Mesendoderm (in vitro differentiated cells): ENCODE measurements at regions not wholly inside any gene's neighbourhood (a gene's known extent, or its start where the extent isn't known, plus 50 kb on each side); places are given as distances from the start of the nearest gene placed in this dataset.
A peak's percentile ranks its signal among the peaks of the same experiment; 100 is the strongest.

Experiments
- DNase-seq: peaks from one replicate; pipeline ENCODE4 v3.0.0; 2013
- H2AK5ac ChIP-seq: 2 replicates; pipeline ENCODE4 v1.6.1; 2013; ENCODE audit warnings: low read length, inconsistent platforms
- H2BK120ac ChIP-seq: 2 replicates; pipeline ENCODE4 v1.6.1; 2013; ENCODE audit warnings: low read depth, mild to moderate bottlenecking, low read length, moderate library complexity, mixed read lengths
- H2BK15ac ChIP-seq: replicated peaks from 2 replicates; pipeline ENCODE4 v1.6.1; 2013; ENCODE audit warnings: low read depth, mild to moderate bottlenecking, moderate library complexity
- H2BK5ac ChIP-seq: 2 replicates; pipeline ENCODE4 v1.6.1; 2013; ENCODE audit warnings: low read length, inconsistent platforms
- H3K18ac ChIP-seq: 2 replicates; pipeline ENCODE4 v1.6.1; 2013; ENCODE audit warnings: mild to moderate bottlenecking, low read length, mixed read lengths
- H3K23ac ChIP-seq: one replicate; pipeline ENCODE4 v1.6.1; 2013; ENCODE audit warnings: low read length
- H3K27ac ChIP-seq: 2 replicates; pipeline ENCODE4 v1.5.1; 2013; ENCODE audit warnings: low read depth, mild to moderate bottlenecking, inconsistent platforms, low read length, moderate library complexity
- H3K27me3 ChIP-seq: 2 replicates; pipeline ENCODE4 v1.6.1; 2013; ENCODE audit warnings: low read length, control low read depth, mild to moderate bottlenecking, inconsistent platforms; ENCODE audit not compliant: insufficient read depth, poor library complexity
- H3K36me3 ChIP-seq: 2 replicates; pipeline ENCODE4 v1.6.1; 2013; ENCODE audit warnings: low read length, inconsistent platforms; ENCODE audit not compliant: control insufficient read depth, insufficient read depth
- H3K4ac ChIP-seq: one replicate; pipeline ENCODE4 v1.6.1; 2013; ENCODE audit warnings: low read depth, mild to moderate bottlenecking, low read length, moderate library complexity
- H3K4me1 ChIP-seq: 2 replicates; pipeline ENCODE4 v1.6.1; 2013; ENCODE audit warnings: low read depth, low read length, inconsistent platforms; ENCODE audit not compliant: control insufficient read depth
- H3K4me2 ChIP-seq: 2 replicates; pipeline ENCODE4 v1.6.1; 2013; ENCODE audit warnings: low read length
- H3K4me3 ChIP-seq: 2 replicates; pipeline ENCODE4 v1.5.1; 2013; ENCODE audit warnings: mild to moderate bottlenecking, low read length
- H3K56ac ChIP-seq: one replicate; pipeline ENCODE4 v1.6.1; 2013; ENCODE audit warnings: low read length
- H3K79me1 ChIP-seq: 2 replicates; pipeline ENCODE4 v1.6.1; 2013; ENCODE audit warnings: low read length, inconsistent platforms
- H3K79me2 ChIP-seq: 2 replicates; pipeline ENCODE4 v1.6.1; 2013; ENCODE audit warnings: mild to moderate bottlenecking, low read length; ENCODE audit not compliant: control insufficient read depth, insufficient read depth
- H3K9ac ChIP-seq: 2 replicates; pipeline ENCODE4 v1.6.1; 2013; ENCODE audit warnings: low read length, inconsistent platforms
- H4K5ac ChIP-seq: one replicate; pipeline ENCODE4 v1.6.1; 2013; ENCODE audit warnings: low read length
- H4K8ac ChIP-seq: one replicate; pipeline ENCODE4 v1.6.1; 2013; ENCODE audit warnings: low read depth, mild to moderate bottlenecking, control low read depth, low read length, moderate library complexity
- WGBS: extraction: QIAGEN DNeasy Blood & Tissue Kit; methylation state at CpG from one replicate; pipeline ENCODE4 v1.1.7; 2013; ENCODE audit warnings: low lambda C conversion rate, missing lambda C conversion rate; ENCODE audit not compliant: insufficient coverage; ENCODE audit errors: extremely low coverage; 5-methylcytosine and 5-hydroxymethylcytosine counted together

DNA sequence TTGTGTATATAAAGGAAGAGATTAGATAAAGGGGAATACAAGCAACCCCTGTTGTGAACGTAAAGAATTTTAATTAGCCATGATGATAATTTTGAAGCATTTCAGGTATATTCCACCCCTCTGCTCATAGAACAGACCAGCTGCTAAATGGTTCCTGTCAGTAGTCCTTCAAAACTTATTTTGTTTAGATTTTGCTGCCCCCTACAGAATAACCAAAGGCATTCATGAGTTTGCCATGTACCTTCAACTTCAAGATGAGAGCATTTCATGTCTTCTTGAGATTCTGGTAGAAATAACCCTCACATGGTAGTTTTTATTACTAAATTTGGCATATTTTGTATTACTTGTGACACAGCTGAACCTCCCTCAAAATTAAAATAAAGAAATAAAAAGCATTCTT lies 1586.7 kb downstream of the HACE1 start:
- no peaks in the 10 kb centered on the region for H3K79me1 ChIP-seq
- no peak overlapping the region for H3K27ac ChIP-seq
- no peak overlapping the region for H3K9ac ChIP-seq
- WGBS: no CpG with 5 or more reads among the region's 1 CpG
- H3K56ac ChIP-seq: no peak overlapping the region
- H3K18ac ChIP-seq: no peak overlapping the region
- H2BK15ac ChIP-seq: no peak overlapping the region
- H2BK5ac ChIP-seq: no peak overlapping the region
- no peaks in the 10 kb centered on the region for H3K79me2 ChIP-seq
- no peak overlapping the region for H4K5ac ChIP-seq
- DNase-seq: peak; percentile 74
- no peak overlapping the region for H3K4ac ChIP-seq
- no peak overlapping the region for H3K4me2 ChIP-seq
- no peak overlapping the region for H2BK120ac ChIP-seq
- H3K4me1 ChIP-seq: no peaks in the 10 kb centered on the region
- no peaks in the 10 kb centered on the region for H3K27me3 ChIP-seq
- no peak overlapping the region for H3K4me3 ChIP-seq
- H4K8ac ChIP-seq: no peak overlapping the region
- H3K36me3 ChIP-seq: no peaks in the 10 kb centered on the region
- H3K23ac ChIP-seq: no peak overlapping the region
- no peak overlapping the region for H2AK5ac ChIP-seq

DNA sequence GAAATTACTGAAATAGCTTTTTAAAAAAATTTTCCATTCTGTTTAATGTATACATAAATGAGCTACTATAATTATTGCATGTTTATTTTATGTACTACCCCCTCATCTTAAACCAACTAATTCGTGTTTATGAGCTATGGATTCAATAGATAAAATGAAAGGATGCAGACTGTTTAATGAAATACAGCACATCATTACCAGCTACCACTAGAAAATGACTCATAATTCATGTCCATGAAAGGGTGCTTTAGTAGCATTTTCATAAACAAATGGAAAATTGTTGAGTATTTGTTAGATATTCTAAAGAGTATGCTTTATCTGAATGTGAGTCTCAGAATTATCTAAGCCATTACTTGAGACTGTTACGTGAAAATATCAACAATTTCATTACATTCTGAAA lies 1590.1 kb downstream of the HACE1 start:
- Histone ChIP-seq H3K18ac (no peak overlapping the region), H3K56ac (no peak overlapping the region), H3K4ac (no peak overlapping the region), H3K79me2 (no peaks in the 10 kb centered on the region), H3K27ac (no peak overlapping the region), H2BK5ac (no peak overlapping the region), H3K4me2 (no peak overlapping the region), H2BK120ac (no peak overlapping the region), H3K9ac (no peak overlapping the region), H2AK5ac (no peak overlapping the region), H3K79me1 (no peaks in the 10 kb centered on the region), H2BK15ac (no peak overlapping the region), H4K8ac (no peak overlapping the region), H3K27me3 (no peaks in the 10 kb centered on the region), H3K23ac (no peak overlapping the region), H3K4me1 (no peaks in the 10 kb centered on the region), H3K4me3 (no peak overlapping the region), H4K5ac (no peak overlapping the region), H3K36me3 (no peaks in the 10 kb centered on the region)
- WGBS: no CpG with 5 or more reads among the region's 2 CpGs
- no peak for DNase-seq

DNA sequence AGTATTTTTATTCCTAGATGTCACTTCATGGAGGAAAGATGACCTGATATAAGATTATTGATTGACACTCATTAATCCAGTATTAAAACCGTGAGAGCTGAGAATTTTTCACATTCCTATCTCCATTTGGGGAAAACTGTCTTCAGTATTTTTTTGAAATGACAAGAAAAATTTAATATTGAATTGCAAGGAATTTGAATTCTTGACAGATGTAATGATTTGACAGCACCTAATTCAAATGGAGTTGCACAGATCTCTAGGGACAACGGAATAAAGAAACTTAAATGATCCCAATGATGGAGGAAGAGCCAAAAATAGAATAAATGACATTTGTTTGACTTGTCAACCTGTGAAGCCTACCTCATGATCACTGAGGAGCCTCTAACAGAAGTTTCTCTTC lies 1591.4 kb downstream of the HACE1 start:
- Histone ChIP-seq H2BK120ac (no peak overlapping the region), H3K27me3 (no peaks in the 10 kb centered on the region), H3K79me1 (no peaks in the 10 kb centered on the region), H3K23ac (no peak overlapping the region), H3K4ac (no peak overlapping the region), H2BK15ac (no peak overlapping the region), H3K27ac (no peak overlapping the region), H3K18ac (no peak overlapping the region), H3K4me2 (no peak overlapping the region), H2AK5ac (no peak overlapping the region), H3K79me2 (no peaks in the 10 kb centered on the region), H3K4me1 (no peaks in the 10 kb centered on the region), H3K9ac (no peak overlapping the region), H2BK5ac (no peak overlapping the region), H4K8ac (no peak overlapping the region), H3K56ac (no peak overlapping the region), H3K4me3 (no peak overlapping the region), H4K5ac (no peak overlapping the region), H3K36me3 (no peaks in the 10 kb centered on the region)
- WGBS: no CpG with 5 or more reads among the region's 2 CpGs
- DNase-seq: no peak

DNA sequence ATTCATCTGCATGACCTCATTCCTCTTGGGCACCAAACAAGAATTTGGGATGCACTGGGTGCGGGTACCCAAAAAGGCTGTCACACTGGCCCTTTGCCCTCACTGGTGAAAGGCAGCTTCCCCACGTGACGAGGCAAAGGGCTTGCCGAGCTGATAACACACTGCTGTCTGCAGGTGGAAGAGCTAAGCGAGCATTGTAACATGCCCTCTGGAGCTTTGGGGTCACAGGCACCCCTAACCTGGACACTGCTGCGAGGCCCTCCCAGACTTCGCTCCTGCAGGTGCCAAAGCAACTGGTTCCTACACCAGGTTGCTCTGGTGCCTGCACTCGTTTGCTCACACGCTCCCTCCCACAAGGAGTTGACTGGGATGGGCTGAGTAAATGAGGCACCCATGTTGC lies 1595.7 kb downstream of the HACE1 start:
- Histone ChIP-seq H4K8ac (no peak overlapping the region), H3K4me2 (no peak overlapping the region), H3K4me3 (no peak overlapping the region), H2AK5ac (no peak overlapping the region), H3K79me1 (no peaks in the 10 kb centered on the region), H3K4me1 (no peaks in the 10 kb centered on the region), H4K5ac (no peak overlapping the region), H2BK15ac (no peak overlapping the region), H3K9ac (no peak overlapping the region), H3K27ac (no peak overlapping the region), H3K56ac (no peak overlapping the region), H3K23ac (no peak overlapping the region), H3K27me3 (no peaks in the 10 kb centered on the region), H3K79me2 (no peaks in the 10 kb centered on the region), H3K18ac (no peak overlapping the region), H2BK5ac (no peak overlapping the region), H3K4ac (no peak overlapping the region), H2BK120ac (no peak overlapping the region), H3K36me3 (no peaks in the 10 kb centered on the region)
- WGBS: no CpG with 5 or more reads among the region's 9 CpGs
- no peak for DNase-seq

DNA sequence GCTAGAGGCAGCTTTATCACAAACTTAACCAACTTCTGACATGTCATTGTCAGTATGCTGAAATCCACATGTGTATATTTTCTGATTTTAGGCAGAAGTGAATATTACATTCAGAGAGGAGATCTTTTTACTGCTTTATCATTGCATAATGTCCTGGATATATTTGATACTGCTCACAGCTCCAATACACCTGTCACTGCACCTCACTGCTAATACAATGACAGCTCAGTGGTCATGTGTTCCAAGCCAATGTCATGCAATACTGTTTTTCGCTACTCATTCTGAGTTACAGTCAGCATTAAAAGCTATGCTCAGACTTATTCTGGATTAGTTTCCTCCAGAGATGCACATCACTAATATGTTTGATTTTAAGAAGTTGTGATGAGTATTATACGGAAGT lies 1604.6 kb downstream of the HACE1 start:
- Histone ChIP-seq H3K56ac (no peak overlapping the region), H3K36me3 (no peaks in the 10 kb centered on the region), H3K9ac (no peak overlapping the region), H3K79me1 (no peaks in the 10 kb centered on the region), H4K8ac (no peak overlapping the region), H2BK5ac (no peak overlapping the region), H3K23ac (no peak overlapping the region), H3K27ac (no peak overlapping the region), H4K5ac (no peak overlapping the region), H3K4me3 (no peak overlapping the region), H2BK15ac (no peak overlapping the region), H3K18ac (no peak overlapping the region), H3K4me2 (no peak overlapping the region), H3K4ac (no peak overlapping the region), H2BK120ac (no peak overlapping the region), H3K27me3 (no peaks in the 10 kb centered on the region), H2AK5ac (no peak overlapping the region), H3K4me1 (no peaks in the 10 kb centered on the region), H3K79me2 (no peaks in the 10 kb centered on the region)
- no peak for DNase-seq
- no CpG with 5 or more reads among the region's 2 CpGs for WGBS

DNA sequence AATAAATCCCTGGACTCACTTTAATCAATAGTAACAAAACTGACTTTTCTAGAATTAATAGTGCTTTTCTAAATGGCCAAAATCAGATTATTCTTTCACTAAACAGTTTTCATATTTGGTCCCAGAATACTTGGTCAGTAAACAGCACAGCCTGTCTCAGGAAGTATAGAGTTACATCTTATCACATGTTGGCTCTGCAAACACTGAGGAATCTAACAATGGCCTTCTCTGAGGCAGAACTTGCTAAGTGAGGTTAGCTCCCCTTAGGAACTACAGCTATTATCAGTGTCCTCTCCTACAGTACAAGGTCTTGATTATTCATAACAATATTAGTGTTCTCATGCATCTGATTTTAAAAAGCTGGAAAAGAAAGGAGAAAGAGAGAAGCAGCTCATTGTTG lies 1622.8 kb downstream of the HACE1 start:
- no peaks in the 10 kb centered on the region for H3K4me1 ChIP-seq
- no peak overlapping the region for H3K4me3 ChIP-seq
- no peak overlapping the region for H3K4ac ChIP-seq
- no peak overlapping the region for H2AK5ac ChIP-seq
- no peak overlapping the region for H3K27ac ChIP-seq
- H3K79me1 ChIP-seq: no peaks in the 10 kb centered on the region
- H3K18ac ChIP-seq: no peak overlapping the region
- H3K23ac ChIP-seq: no peak overlapping the region
- H3K4me2 ChIP-seq: no peak overlapping the region
- H4K5ac ChIP-seq: no peak overlapping the region
- no peak overlapping the region for H2BK5ac ChIP-seq
- no peak overlapping the region for H4K8ac ChIP-seq
- no peak overlapping the region for H3K9ac ChIP-seq
- no peak overlapping the region for H3K56ac ChIP-seq
- no peaks in the 10 kb centered on the region for H3K36me3 ChIP-seq
- H3K27me3 ChIP-seq: no peaks in the 10 kb centered on the region
- no peaks in the 10 kb centered on the region for H3K79me2 ChIP-seq
- H2BK15ac ChIP-seq: no peak overlapping the region
- H2BK120ac ChIP-seq: no peak overlapping the region
- DNase-seq: peak; percentile 51
